Stimulated activated naive CD8-positive, alpha-beta T cell treated with anti-CD3 and anti-CD28 coated beads, Interleukin-15, Interleukin-2, amounts not matched to agents 100 ng/mL and 50 ng/mL, for 24 hours (primary cell): ENCODE measurements at regions not wholly inside any gene's neighbourhood (a gene's known extent, or its start where the extent isn't known, plus 50 kb on each side); places are given as distances from the start of the nearest gene placed in this dataset.
"Not testable (repeated sequence)": the region's sequence is repeated elsewhere in the genome, so short reads cannot be mapped to it uniquely, and the experiment has no call there.

Experiments
- H3K27ac Mint-ChIP-seq: one replicate; pipeline ENCODE4 v1.8.0; 2021; ENCODE audit warnings: mild to moderate bottlenecking, mixed read lengths
- H3K27me3 Mint-ChIP-seq: one replicate; pipeline ENCODE4 v1.8.0; 2021; ENCODE audit warnings: mixed read lengths
- H3K36me3 Mint-ChIP-seq: one replicate; pipeline ENCODE4 v1.8.0; 2021; ENCODE audit warnings: low read depth, mixed read lengths
- H3K4me1 Mint-ChIP-seq: one replicate; pipeline ENCODE4 v1.8.0; 2021; ENCODE audit warnings: low read depth, mixed read lengths
- H3K4me3 Mint-ChIP-seq: one replicate; pipeline ENCODE4 v1.8.0; 2021; ENCODE audit warnings: mild to moderate bottlenecking, mixed read lengths
- H3K9me3 Mint-ChIP-seq: one replicate; pipeline ENCODE4 v1.8.0; 2021; ENCODE audit warnings: mixed read lengths

DNA sequence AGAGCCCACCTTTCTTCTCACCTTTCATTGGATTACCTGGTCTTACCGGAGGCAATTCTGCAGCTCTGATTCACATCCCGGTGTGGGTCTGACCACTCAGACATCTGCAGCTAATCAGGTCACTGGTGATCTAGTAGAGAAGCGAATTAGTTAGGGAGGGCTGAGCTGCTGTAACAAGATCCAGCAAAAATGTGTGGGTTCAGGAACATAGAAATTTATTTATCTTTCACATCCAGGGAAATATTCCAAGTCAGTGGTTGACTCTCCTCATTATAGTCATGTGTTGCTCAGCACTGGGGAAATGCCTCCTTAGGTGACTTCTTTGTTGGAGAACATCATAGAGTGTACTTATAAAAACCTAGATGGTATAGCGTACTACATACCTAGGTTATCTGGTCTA lies 218.7 kb upstream of the PELI2 start:
- no peak overlapping the region for H3K27ac Mint-ChIP-seq
- H3K27me3 Mint-ChIP-seq: peaks cover 4% of the 10 kb centered on the region
- no peaks in the 10 kb centered on the region for H3K9me3 Mint-ChIP-seq
- no peaks in the 10 kb centered on the region for H3K4me1 Mint-ChIP-seq
- H3K4me3 Mint-ChIP-seq: no peak overlapping the region
- no peaks in the 10 kb centered on the region for H3K36me3 Mint-ChIP-seq

- H3K9me3 Mint-ChIP-seq: no peaks in the 10 kb centered on the region
- peaks cover 4% of the 10 kb centered on the region for H3K27me3 Mint-ChIP-seq
- no peak overlapping the region for H3K4me3 Mint-ChIP-seq
- H3K36me3 Mint-ChIP-seq: no peaks in the 10 kb centered on the region
- no peaks in the 10 kb centered on the region for H3K4me1 Mint-ChIP-seq
- no peak overlapping the region for H3K27ac Mint-ChIP-seq
Measured at GRCh38 chr14:55900749-55901148, 217.5 kb upstream of the PELI2 start.

GRCh38 chr14:55901291-55901690 lies 216.9 kb upstream of the PELI2 start:
- Mint-ChIP-seq H3K4me1 (no peaks in the 10 kb centered on the region), H3K27ac (no peak overlapping the region), H3K36me3 (no peaks in the 10 kb centered on the region), H3K9me3 (no peaks in the 10 kb centered on the region), H3K27me3 (peaks cover 4% of the 10 kb centered on the region), H3K4me3 (no peak overlapping the region)

- no peaks in the 10 kb centered on the region for H3K4me1 Mint-ChIP-seq
- no peaks in the 10 kb centered on the region for H3K9me3 Mint-ChIP-seq
- H3K27me3 Mint-ChIP-seq: peaks cover 4% of the 10 kb centered on the region
Measured at GRCh38 chr14:55902241-55902640, 216.0 kb upstream of the PELI2 start.

GRCh38 chr14:55904086-55904485 lies 214.1 kb upstream of the PELI2 start:
- no peaks in the 10 kb centered on the region for H3K4me1 Mint-ChIP-seq
- no peaks in the 10 kb centered on the region for H3K36me3 Mint-ChIP-seq
- peaks cover 4% of the 10 kb centered on the region for H3K27me3 Mint-ChIP-seq
- H3K9me3 Mint-ChIP-seq: no peaks in the 10 kb centered on the region
- H3K27ac Mint-ChIP-seq: no peak overlapping the region
- H3K4me3 Mint-ChIP-seq: no peak overlapping the region

More at GRCh38 chr14:55902241-55902640, 216.0 kb upstream of the PELI2 start:
- Mint-ChIP-seq H3K36me3 (no peaks in the 10 kb centered on the region), H3K4me3 (no peak overlapping the region), H3K27ac (no peak overlapping the region)

- no peaks in the 10 kb centered on the region for H3K27me3 Mint-ChIP-seq
- H3K4me1 Mint-ChIP-seq: no peaks in the 10 kb centered on the region
Measured at GRCh38 chr14:55908106-55908505, 210.1 kb upstream of the PELI2 start.

DNA sequence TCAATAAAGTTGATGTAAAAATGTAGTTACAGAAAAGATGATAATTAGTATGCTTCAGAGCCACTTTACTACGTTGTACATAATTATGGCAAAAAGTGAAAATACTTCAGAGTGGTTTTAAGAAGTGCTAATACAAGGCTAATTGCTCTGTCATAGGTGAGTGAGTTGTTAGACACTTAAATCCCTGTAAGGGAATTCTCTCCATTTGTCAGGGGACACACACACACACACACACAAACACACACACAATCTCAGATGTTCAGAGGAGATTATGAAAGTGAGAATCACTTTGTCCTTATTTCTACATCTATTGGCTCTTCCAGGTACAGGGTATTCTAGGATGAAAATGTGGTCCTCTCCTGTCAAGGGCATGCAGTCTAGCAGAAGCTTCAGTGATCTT lies 208.3 kb upstream of the PELI2 start:
- H3K27ac Mint-ChIP-seq: no peak overlapping the region
- H3K36me3 Mint-ChIP-seq: no peaks in the 10 kb centered on the region
- H3K4me3 Mint-ChIP-seq: no peak overlapping the region
- H3K9me3 Mint-ChIP-seq: no peaks in the 10 kb centered on the region
- H3K27me3 Mint-ChIP-seq: peaks cover 2% of the 10 kb centered on the region
- no peaks in the 10 kb centered on the region for H3K4me1 Mint-ChIP-seq

More at GRCh38 chr14:55908106-55908505, 210.1 kb upstream of the PELI2 start:
- no peaks in the 10 kb centered on the region for H3K9me3 Mint-ChIP-seq
- H3K4me3 Mint-ChIP-seq: no peak overlapping the region
- H3K36me3 Mint-ChIP-seq: no peaks in the 10 kb centered on the region
- H3K27ac Mint-ChIP-seq: no peak overlapping the region

DNA sequence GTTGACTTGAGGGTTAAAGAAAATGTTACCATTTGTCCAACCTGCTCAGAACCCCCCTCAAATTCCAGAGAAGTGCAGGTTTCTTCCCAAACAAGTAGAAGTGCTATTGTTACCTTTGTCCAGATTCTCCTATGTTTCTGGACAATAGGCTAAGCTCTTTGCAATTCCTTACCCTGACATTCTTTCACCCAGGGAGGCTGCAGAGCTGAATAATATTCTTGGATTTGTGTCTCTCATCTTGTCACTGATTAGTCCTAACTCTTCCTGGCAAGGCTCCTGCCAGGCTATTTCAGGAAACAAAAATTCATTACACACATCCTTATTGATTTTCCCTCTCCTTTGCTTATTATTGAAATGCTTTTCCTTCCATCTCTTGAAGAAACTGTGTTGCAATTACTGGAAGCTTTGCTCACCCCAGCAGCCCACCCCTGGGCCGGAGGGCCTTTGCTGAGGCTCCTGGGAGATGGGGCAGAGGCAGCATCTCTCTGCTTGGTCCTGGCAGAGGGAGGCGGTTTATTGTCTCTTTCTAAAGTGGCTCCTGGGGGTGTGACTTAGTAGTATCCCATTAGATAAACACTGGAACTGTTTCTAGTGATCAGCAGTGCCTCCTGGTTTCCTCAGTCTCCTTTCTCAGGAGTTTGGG lies 207.5 kb upstream of the PELI2 start:
- H3K9me3 Mint-ChIP-seq: no peaks in the 10 kb centered on the region
- no peaks in the 10 kb centered on the region for H3K4me1 Mint-ChIP-seq
- H3K27ac Mint-ChIP-seq: no peak overlapping the region
- no peak overlapping the region for H3K4me3 Mint-ChIP-seq
- H3K27me3 Mint-ChIP-seq: peaks cover 6% of the 10 kb centered on the region
- no peaks in the 10 kb centered on the region for H3K36me3 Mint-ChIP-seq

GRCh38 chr14:55911776-55912175 lies 206.4 kb upstream of the PELI2 start:
- Mint-ChIP-seq H3K27me3 (peaks cover 10% of the 10 kb centered on the region), H3K36me3 (no peaks in the 10 kb centered on the region), H3K9me3 (no peaks in the 10 kb centered on the region), H3K4me3 (no peak overlapping the region), H3K4me1 (no peaks in the 10 kb centered on the region), H3K27ac (no peak overlapping the region)

DNA sequence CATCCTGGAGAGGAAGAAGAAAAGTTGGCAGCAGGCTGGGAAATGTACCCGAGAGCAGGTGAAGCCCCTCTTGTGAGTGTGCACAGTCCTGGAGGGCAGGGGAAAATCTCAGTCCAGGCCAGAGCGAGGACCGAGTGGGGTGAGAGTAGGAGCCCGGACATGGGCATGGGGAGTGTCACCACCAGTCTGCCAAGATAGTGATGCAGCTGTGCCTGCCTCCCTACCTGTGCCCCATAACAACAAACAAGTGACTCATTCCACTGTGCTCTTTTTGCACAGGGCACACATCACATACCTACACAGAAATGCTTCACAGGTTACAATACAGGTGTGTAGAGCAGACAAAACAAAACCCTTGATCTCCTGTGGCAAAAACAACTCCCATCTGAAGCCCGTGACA lies 205.9 kb upstream of the PELI2 start:
- no peak overlapping the region for H3K27ac Mint-ChIP-seq
- no peaks in the 10 kb centered on the region for H3K4me1 Mint-ChIP-seq
- H3K9me3 Mint-ChIP-seq: no peaks in the 10 kb centered on the region
- no peaks in the 10 kb centered on the region for H3K36me3 Mint-ChIP-seq
- peaks cover 16% of the 10 kb centered on the region for H3K27me3 Mint-ChIP-seq
- H3K4me3 Mint-ChIP-seq: no peak overlapping the region

- Mint-ChIP-seq H3K4me1 (no peaks in the 10 kb centered on the region), H3K36me3 (no peaks in the 10 kb centered on the region), H3K9me3 (no peaks in the 10 kb centered on the region), H3K27ac (no peak overlapping the region), H3K27me3 (peaks cover 20% of the 10 kb centered on the region), H3K4me3 (no peak overlapping the region)
Measured at GRCh38 chr14:55913324-55914025, 204.7 kb upstream of the PELI2 start.

DNA sequence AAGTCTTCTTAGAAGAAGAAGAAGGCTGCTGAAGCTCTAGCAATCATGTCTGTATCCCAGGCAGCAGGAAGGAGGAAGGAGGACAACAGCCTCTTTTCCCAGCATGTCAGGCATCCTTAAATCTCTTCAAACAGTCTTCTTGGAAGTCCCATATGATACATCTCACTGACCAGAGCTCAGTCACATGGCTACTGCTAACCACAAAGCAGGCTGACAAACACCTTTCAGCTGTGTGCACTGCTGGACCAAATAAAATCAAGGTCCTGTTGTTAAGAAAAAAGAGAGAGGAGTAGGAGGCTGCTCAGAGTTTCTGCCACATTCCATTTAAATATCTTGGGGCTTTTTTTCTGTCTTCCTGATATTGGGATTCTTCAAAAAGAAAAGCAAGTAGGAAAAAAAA lies 203.4 kb upstream of the PELI2 start:
- Mint-ChIP-seq H3K27me3 (peaks cover 25% of the 10 kb centered on the region), H3K27ac (no peak overlapping the region), H3K4me1 (no peaks in the 10 kb centered on the region), H3K36me3 (no peaks in the 10 kb centered on the region), H3K4me3 (no peak overlapping the region), H3K9me3 (no peaks in the 10 kb centered on the region)

GRCh38 chr14:55915456-55915855 lies 202.8 kb upstream of the PELI2 start:
- Mint-ChIP-seq H3K36me3 (no peaks in the 10 kb centered on the region), H3K27me3 (peaks cover 25% of the 10 kb centered on the region), H3K4me3 (no peak overlapping the region), H3K9me3 (no peaks in the 10 kb centered on the region), H3K4me1 (no peaks in the 10 kb centered on the region), H3K27ac (no peak overlapping the region)

DNA sequence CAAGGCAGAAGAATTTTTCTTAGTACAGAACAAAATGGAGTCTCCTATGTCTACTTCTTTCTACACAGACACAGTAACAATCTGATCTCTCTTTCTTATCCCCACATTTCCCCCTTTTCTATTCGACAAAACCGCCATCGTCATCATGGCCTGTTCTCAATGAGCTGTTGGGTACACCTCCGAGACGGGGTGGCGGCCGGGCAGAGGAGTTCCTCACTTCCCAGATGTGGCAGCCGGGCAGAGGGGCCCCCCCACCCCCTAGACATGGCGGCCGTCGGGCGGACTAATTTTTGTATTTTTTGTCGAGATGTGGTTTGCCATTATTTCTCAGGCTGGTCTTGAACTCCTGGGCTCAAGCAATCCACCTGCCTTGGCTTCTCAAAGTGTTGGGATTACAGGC lies 198.4 kb upstream of the PELI2 start:
- peaks cover 24% of the 10 kb centered on the region for H3K27me3 Mint-ChIP-seq
- not testable (repeated sequence) for H3K36me3 Mint-ChIP-seq, H3K9me3 Mint-ChIP-seq

GRCh38 chr14:55921511-55921910 lies 196.7 kb upstream of the PELI2 start:
- no peaks in the 10 kb centered on the region for H3K36me3 Mint-ChIP-seq

More for the DNA sequence above, 198.4 kb upstream of the PELI2 start:
- not testable (repeated sequence) for H3K4me3 Mint-ChIP-seq, H3K27ac Mint-ChIP-seq, H3K4me1 Mint-ChIP-seq

GRCh38 chr14:55926007-55926406 lies 192.2 kb upstream of the PELI2 start:
- no peak overlapping the region for H3K4me3 Mint-ChIP-seq
- no peaks in the 10 kb centered on the region for H3K9me3 Mint-ChIP-seq
- peaks cover 9% of the 10 kb centered on the region for H3K27me3 Mint-ChIP-seq
- H3K27ac Mint-ChIP-seq: no peak overlapping the region
- H3K4me1 Mint-ChIP-seq: no peaks in the 10 kb centered on the region
- no peaks in the 10 kb centered on the region for H3K36me3 Mint-ChIP-seq

More at GRCh38 chr14:55921511-55921910, 196.7 kb upstream of the PELI2 start:
- no peaks in the 10 kb centered on the region for H3K9me3 Mint-ChIP-seq
- H3K4me1 Mint-ChIP-seq: no peaks in the 10 kb centered on the region
- H3K27ac Mint-ChIP-seq: no peak overlapping the region
- H3K27me3 Mint-ChIP-seq: peaks cover 18% of the 10 kb centered on the region
- no peak overlapping the region for H3K4me3 Mint-ChIP-seq
